Sigmoid colon (tissue), 6 donors: ENCODE measurements at regions not wholly inside any gene's neighbourhood (a gene's known extent, or its start where the extent isn't known, plus 50 kb on each side); places are given as distances from the start of the nearest gene placed in this dataset.
A peak's percentile ranks its signal among the peaks of the same experiment; 100 is the strongest.

Experiments used
- DNase-seq: peaks from one replicate; pipeline ENCODE4 v3.0.0-alpha.2; 2019
- H3K27ac ChIP-seq, 4 donors: fragments of 200-600 bp; sonication (generic); one replicate each; pipeline ENCODE4 v1.5.1; 2016 to 2019; ENCODE audit warnings: mild to moderate bottlenecking in 1 of 4
- H3K27me3 ChIP-seq, 3 donors: fragments of 200-600 bp; sonication (generic); one replicate each; pipeline ENCODE4 v1.5.1; 2019; ENCODE audit warnings: mild to moderate bottlenecking in 1 of 3
- H3K36me3 ChIP-seq, 4 donors: fragments of 200-600 bp; sonication (generic); one replicate each; pipeline ENCODE4 v1.5.1; 2016 to 2019
- H3K4me1 ChIP-seq, 4 donors: fragments of 200-600 bp; sonication (generic); one replicate each; pipeline ENCODE4 v1.5.1; 2017 to 2019
- H3K4me3 ChIP-seq, 4 donors: fragments of 200-600 bp; sonication (generic); one replicate each; pipeline ENCODE4 v1.5.1; 2017 to 2019; ENCODE audit warnings: mild to moderate bottlenecking in 2 of 4, moderate library complexity in 1 of 4
- H3K9me3 ChIP-seq, 4 donors: fragments of 200-600 bp in 3 of 4; sonication (generic) in 3 of 4; one replicate each; pipeline versions ENCODE4 v1.5.1 to v1.6.1; 2013 to 2019
- CTCF ChIP-seq, 4 experiments: fragments of 450-650 bp in 3 of 4; fragments of 200-600 bp in 1 of 4; IDR thresholded peaks; one replicate each; pipeline ENCODE4 v1.5.1; 2016 to 2019; ENCODE audit warnings: antibody characterized with exemption in 4 of 4, mild to moderate bottlenecking in 3 of 4, moderate library complexity in 2 of 4
- EP300 ChIP-seq, 4 donors: sonication (generic); formaldehyde crosslinking; IDR thresholded peaks; one replicate each; pipeline ENCODE4 v1.6.1; 2017; ENCODE audit warnings: antibody characterized with exemption in 4 of 4
- POLR2A ChIP-seq, 2 donors: fragments of 450-650 bp; IDR thresholded peaks; one replicate each; pipeline ENCODE4 v1.6.1; 2016; ENCODE audit warnings: antibody characterized with exemption in 2 of 2, mild to moderate bottlenecking in 2 of 2, moderate library complexity in 2 of 2
- POLR2AphosphoS5 ChIP-seq, 4 donors: sonication (generic); formaldehyde crosslinking; IDR thresholded peaks; one replicate each; pipeline ENCODE4 v1.6.1; 2017; ENCODE audit warnings: antibody characterized with exemption in 4 of 4
- WGBS, 2 donors: extraction: QIAGEN DNeasy Blood & Tissue Kit; methylation state at CpG; one replicate each; pipeline ENCODE4 v1.1.7; 2013; 5-methylcytosine and 5-hydroxymethylcytosine counted together
- intact Hi-C: fragments of 100-400 bp; cut with DNase I; formaldehyde crosslinking; loops from one replicate; pipeline ENCODE4 v1.15.1; 2023
- donor health status: healthy with polysubstance abuse.
- donor health status: healthy.

- peaks cover 0 to 46% (median 24%) of the 10 kb centered on the region in 3 donors for H3K27me3 ChIP-seq
- WGBS, 2 donors, result 68 to 80% methylated on average over 7 of the region's 7 CpGs
- H3K4me3 ChIP-seq, result no peak overlapping the region
Measured at GRCh38 chr15:79209116-79209515, 73.4 kb upstream of the ANKRD34C start.

GRCh38 chr15:79208179-79208578, 74.3 kb upstream of the ANKRD34C start:
- H3K4me3 ChIP-seq, result no peak overlapping the region
- no peaks in the 10 kb centered on the region for H3K36me3 ChIP-seq
- no peak for DNase-seq
- no peak for TF ChIP-seq POLR2AphosphoS5 (IDR thresholded peaks at IDR 0.05)
- no peak for TF ChIP-seq CTCF (IDR thresholded peaks at IDR 0.05)
- no peak for TF ChIP-seq EP300 (IDR thresholded peaks at IDR 0.05)
- TF ChIP-seq POLR2A (IDR thresholded peaks at IDR 0.05), result no peak
- H3K27me3 ChIP-seq, result peaks cover 0 to 43% (median 24%) of the 10 kb centered on the region in 3 donors
- intact Hi-C loops, result no loop called here
- no peak overlapping the region for H3K27ac ChIP-seq
- 22 to 56% methylated on average over 3 of the region's 3 CpGs for WGBS, 2 donors
- H3K4me1 ChIP-seq, result peaks cover 0 to 6% (median 0%) of the 10 kb centered on the region in 4 donors
- no peaks in the 10 kb centered on the region for H3K9me3 ChIP-seq

More at GRCh38 chr15:79209116-79209515, 73.4 kb upstream of the ANKRD34C start:
- TF ChIP-seq CTCF (IDR thresholded peaks at IDR 0.05) (no peak), POLR2A (IDR thresholded peaks at IDR 0.05) (no peak), EP300 (IDR thresholded peaks at IDR 0.05) (no peak), POLR2AphosphoS5 (IDR thresholded peaks at IDR 0.05) (no peak)
- H3K4me1 ChIP-seq, result peaks cover 0 to 6% (median 0%) of the 10 kb centered on the region in 4 donors
- DNase-seq, result no peak
- intact Hi-C loops, result no loop called here
- no peaks in the 10 kb centered on the region for H3K36me3 ChIP-seq
- no peak overlapping the region for H3K27ac ChIP-seq
- no peaks in the 10 kb centered on the region for H3K9me3 ChIP-seq

- H3K36me3 ChIP-seq, result no peaks in the 10 kb centered on the region
- H3K4me1 ChIP-seq, result peaks cover 0 to 6% (median 0%) of the 10 kb centered on the region in 4 donors
- 26 to 53% methylated on average over 2 of the region's 2 CpGs for WGBS, 2 donors
- intact Hi-C loops, result no loop called here
- no peak for DNase-seq
- TF ChIP-seq EP300 (IDR thresholded peaks at IDR 0.05), result no peak
- H3K27me3 ChIP-seq, result peaks cover 0 to 31% (median 20%) of the 10 kb centered on the region in 3 donors
- no peaks in the 10 kb centered on the region for H3K9me3 ChIP-seq
- H3K4me3 ChIP-seq, result no peak overlapping the region
- no peak overlapping the region for H3K27ac ChIP-seq
Measured at GRCh38 chr15:79206940-79207339, 75.6 kb upstream of the ANKRD34C start.

- intact Hi-C loops, result no loop called here
- H3K27me3 ChIP-seq, result peaks cover 0 to 14% (median 7%) of the 10 kb centered on the region in 3 donors
- no peak overlapping the region for H3K27ac ChIP-seq
- TF ChIP-seq EP300 (IDR thresholded peaks at IDR 0.05) (no peak), CTCF (IDR thresholded peaks at IDR 0.05) (no peak), POLR2A (IDR thresholded peaks at IDR 0.05) (no peak), POLR2AphosphoS5 (IDR thresholded peaks at IDR 0.05) (no peak)
- H3K4me3 ChIP-seq, result no peak overlapping the region
- 57 to 64% methylated on average over 16 of the region's 16 CpGs for WGBS, 2 donors
- no peak for DNase-seq
- H3K4me1 ChIP-seq, result peaks cover 0 to 6% (median 0%) of the 10 kb centered on the region in 4 donors
- H3K9me3 ChIP-seq, result no peaks in the 10 kb centered on the region
- H3K36me3 ChIP-seq, result no peaks in the 10 kb centered on the region
Measured at GRCh38 chr15:79204886-79205675, 77.4 kb upstream of the ANKRD34C start.

- Histone ChIP-seq H3K27me3 (no peaks in the 10 kb centered on the region), H3K27ac (no peak overlapping the region), H3K4me1 (no peaks in the 10 kb centered on the region), H3K4me3 (no peak overlapping the region), H3K9me3 (no peaks in the 10 kb centered on the region), H3K36me3 (no peaks in the 10 kb centered on the region)
- intact Hi-C loops, result no loop called here
- DNase-seq, result peak; percentile 15
- TF ChIP-seq POLR2A (IDR thresholded peaks at IDR 0.05) (no peak), CTCF (IDR thresholded peaks at IDR 0.05) (no peak), EP300 (IDR thresholded peaks at IDR 0.05) (no peak), POLR2AphosphoS5 (IDR thresholded peaks at IDR 0.05) (no peak)
- WGBS, 2 donors, result 93 to 94% methylated on average over 6 of the region's 6 CpGs
Measured at GRCh38 chr15:79198461-79198860, 84.1 kb upstream of the ANKRD34C start.
